ENCODE measurements at regions not wholly inside any gene's neighbourhood (a gene's known extent, or its start where the extent isn't known, plus 50 kb on each side); places are given as distances from the start of the nearest gene placed in this dataset.

- TF ChIP-seq CTCF (IDR thresholded peaks at IDR 0.05; ENCODE audit: extremely low read depth in 1 of 2, insufficient read depth in 1 of 2, low read depth in 1 of 2, low read length in 2 of 2): no peak
- TF ChIP-seq GATA2 (IDR thresholded peaks at IDR 0.05; ENCODE audit: insufficient read depth, insufficient read length, low read depth, low read length): no peak
- no peak for TF ChIP-seq MAX (IDR thresholded peaks at IDR 0.05; ENCODE audit: insufficient read depth, insufficient read length)
- TF ChIP-seq POLR2A (IDR thresholded peaks at IDR 0.05; ENCODE audit: low read depth, low read length): no peak
- TF ChIP-seq POLR2AphosphoS5 (IDR thresholded peaks at IDR 0.05; ENCODE audit: insufficient read depth, low read depth, low read length): no peak
- TF ChIP-seq MYC (IDR thresholded peaks at IDR 0.05; ENCODE audit: low read depth, low read length): no peak
These were observed 61.4 kb upstream of the IFNG-AS1 start for GRCh38 chr12:67927815-67928214.
